Cardiac muscle cell (in vitro differentiated cells and primary cell): ENCODE measurements at regions not wholly inside any gene's neighbourhood (a gene's known extent, or its start where the extent isn't known, plus 50 kb on each side); places are given as distances from the start of the nearest gene placed in this dataset.

Experiments
- DNase-seq, 2 donors: peaks; one replicate each; pipeline versions ENCODE4 v3.0.0 to v3.0.0-alpha.2; 2010 to 2017; ENCODE audit warnings: low read depth in 1 of 2, low spot score in 1 of 2
- H3K27ac ChIP-seq: fragments of 200-600 bp; sonication (generic); 2 replicates; pipeline ENCODE4 v1.5.1; 2016
- H3K27me3 ChIP-seq: fragments of 200-600 bp; sonication (generic); 2 replicates; pipeline ENCODE4 v1.6.0; 2016; ENCODE audit warnings: control low read depth
- H3K36me3 ChIP-seq: fragments of 200-600 bp; sonication (generic); 2 replicates; pipeline ENCODE4 v1.5.1; 2016; ENCODE audit warnings: control low read depth
- H3K4me1 ChIP-seq: fragments of 200-600 bp; sonication (generic); 2 replicates; pipeline ENCODE4 v1.8.1; 2017; ENCODE audit warnings: low read depth, mild to moderate bottlenecking, mixed run types
- H3K4me3 ChIP-seq: fragments of 200-600 bp; sonication (generic); 2 replicates; pipeline ENCODE4 v1.5.1; 2016; ENCODE audit warnings: mild to moderate bottlenecking
- H3K9me3 ChIP-seq: fragments of 200-600 bp; sonication (generic); 2 replicates; pipeline ENCODE4 v1.5.1; 2017; ENCODE audit warnings: low read depth, mild to moderate bottlenecking, control low read depth
- CTCF ChIP-seq: IDR thresholded peaks from 2 replicates; pipeline ENCODE4 v1.5.1; 2012; ENCODE audit warnings: low read depth, mild to moderate bottlenecking, low read length

GRCh38 chr3:197373096-197373495 lies 74.7 kb upstream of the DLG1 start:
- no peaks in the 10 kb centered on the region for H3K9me3 ChIP-seq
- H3K27ac ChIP-seq: no peak overlapping the region
- no peak for TF ChIP-seq CTCF
- no peaks in the 10 kb centered on the region for H3K27me3 ChIP-seq
- H3K4me3 ChIP-seq: no peak overlapping the region
- H3K4me1 ChIP-seq: no peaks in the 10 kb centered on the region
- no peaks in the 10 kb centered on the region for H3K36me3 ChIP-seq
- no peak for DNase-seq

- Histone ChIP-seq H3K9me3 (no peaks in the 10 kb centered on the region), H3K27ac (no peak overlapping the region)
These were observed 73.7 kb upstream of the DLG1 start for GRCh38 chr3:197372047-197372661.

GRCh38 chr3:197371591-197372046 lies 73.2 kb upstream of the DLG1 start:
- Histone ChIP-seq H3K4me1 (no peaks in the 10 kb centered on the region), H3K27me3 (no peaks in the 10 kb centered on the region), H3K36me3 (no peaks in the 10 kb centered on the region), H3K9me3 (no peaks in the 10 kb centered on the region), H3K4me3 (no peak overlapping the region), H3K27ac (no peak overlapping the region)
- TF ChIP-seq CTCF: no peak
- peak in 1 of 2 donors; percentile 23 for DNase-seq

More at GRCh38 chr3:197372047-197372661, 73.7 kb upstream of the DLG1 start:
- H3K4me3 ChIP-seq: no peak overlapping the region
- no peaks in the 10 kb centered on the region for H3K36me3 ChIP-seq
- no peaks in the 10 kb centered on the region for H3K27me3 ChIP-seq
- DNase-seq: peak in 1 of 2 donors; percentile 71
- no peaks in the 10 kb centered on the region for H3K4me1 ChIP-seq
- no peak for TF ChIP-seq CTCF

GRCh38 chr3:197369545-197369944 lies 71.1 kb upstream of the DLG1 start:
- no peak for TF ChIP-seq CTCF
- H3K36me3 ChIP-seq: no peaks in the 10 kb centered on the region
- no peak overlapping the region for H3K4me3 ChIP-seq
- H3K4me1 ChIP-seq: no peaks in the 10 kb centered on the region
- H3K27me3 ChIP-seq: no peaks in the 10 kb centered on the region
- no peak overlapping the region for H3K27ac ChIP-seq
- H3K9me3 ChIP-seq: no peaks in the 10 kb centered on the region
- DNase-seq: no peak

GRCh38 chr3:197368821-197369220 lies 70.4 kb upstream of the DLG1 start:
- no peaks in the 10 kb centered on the region for H3K27me3 ChIP-seq
- H3K4me1 ChIP-seq: no peaks in the 10 kb centered on the region
- TF ChIP-seq CTCF: no peak
- no peaks in the 10 kb centered on the region for H3K36me3 ChIP-seq
- DNase-seq: no peak
- no peak overlapping the region for H3K27ac ChIP-seq
- no peak overlapping the region for H3K4me3 ChIP-seq
- H3K9me3 ChIP-seq: no peaks in the 10 kb centered on the region
